BE2C (cell line): ENCODE measurements at regions not wholly inside any gene's neighbourhood (a gene's known extent, or its start where the extent isn't known, plus 50 kb on each side); places are given as distances from the start of the nearest gene placed in this dataset.

Source experiments
- DNase-seq: peaks from one replicate; pipeline ENCODE4 v3.0.0-alpha.2; 2020
- H3K27me3 ChIP-seq: fragments of 250-450 bp; sonication (Bioruptor Pico); 2 replicates; pipeline ENCODE4 v1.5.1; 2020; ENCODE audit warnings: mild to moderate bottlenecking
- H3K36me3 ChIP-seq: fragments of 250-450 bp; sonication (Bioruptor Pico); 2 replicates; pipeline ENCODE4 v1.5.1; 2020; ENCODE audit warnings: mild to moderate bottlenecking
- H3K4me1 ChIP-seq: fragments of 250-450 bp; sonication (Bioruptor Pico); 2 replicates; pipeline ENCODE4 v1.5.1; 2020
- H3K4me3 ChIP-seq: 2 replicates; pipeline ENCODE4 v1.5.1; 2011; ENCODE audit warnings: low read depth, low read length
- H3K9me3 ChIP-seq: fragments of 250-450 bp; sonication (Bioruptor Pico); 2 replicates; pipeline ENCODE4 v1.5.1; 2020
- CTCF ChIP-seq: IDR thresholded peaks from 2 replicates; pipeline ENCODE4 v1.5.1; 2012; ENCODE audit warnings: mild to moderate bottlenecking, low read depth, low read length

GRCh38 chr1:103960045-103960444 lies 210.3 kb downstream of the AMY1C start:
- no peaks in the 10 kb centered on the region for H3K27me3 ChIP-seq
- TF ChIP-seq CTCF = no peak
- no peak for DNase-seq
- no peak overlapping the region for H3K4me3 ChIP-seq
- H3K36me3 ChIP-seq = no peaks in the 10 kb centered on the region
- no peaks in the 10 kb centered on the region for H3K4me1 ChIP-seq
- no peaks in the 10 kb centered on the region; the same call in 1 of the 2 replicates for H3K9me3 ChIP-seq

- Histone ChIP-seq H3K27me3 (no peaks in the 10 kb centered on the region), H3K4me1 (no peaks in the 10 kb centered on the region), H3K9me3 (no peaks in the 10 kb centered on the region; the same call in 1 of the 2 replicates), H3K4me3 (no peak overlapping the region), H3K36me3 (no peaks in the 10 kb centered on the region)
- no peak for DNase-seq
- TF ChIP-seq CTCF = no peak
These were observed 211.0 kb downstream of the AMY1C start for GRCh38 chr1:103960710-103961109.

- Histone ChIP-seq H3K4me1 (no peaks in the 10 kb centered on the region), H3K4me3 (no peak overlapping the region), H3K36me3 (no peaks in the 10 kb centered on the region), H3K27me3 (no peaks in the 10 kb centered on the region), H3K9me3 (no peaks in the 10 kb centered on the region)
- TF ChIP-seq CTCF = no peak
- DNase-seq = no peak
These were observed 237.1 kb downstream of the AMY1C start for GRCh38 chr1:103986792-103987191.

GRCh38 chr1:103997631-103998030 lies 247.9 kb downstream of the AMY1C start:
- Histone ChIP-seq H3K9me3 (no peaks in the 10 kb centered on the region), H3K4me1 (no peaks in the 10 kb centered on the region), H3K27me3 (no peaks in the 10 kb centered on the region), H3K36me3 (no peaks in the 10 kb centered on the region), H3K4me3 (no peak overlapping the region)
- no peak for DNase-seq
- no peak for TF ChIP-seq CTCF

GRCh38 chr1:104018922-104019674 lies 269.4 kb downstream of the AMY1C start:
- DNase-seq = no peak
- Histone ChIP-seq H3K4me1 (no peaks in the 10 kb centered on the region), H3K4me3 (no peak overlapping the region), H3K9me3 (no peaks in the 10 kb centered on the region), H3K36me3 (no peaks in the 10 kb centered on the region), H3K27me3 (no peaks in the 10 kb centered on the region)
- TF ChIP-seq CTCF = peak; percentile 18

- Histone ChIP-seq H3K36me3 (no peaks in the 10 kb centered on the region), H3K9me3 (no peaks in the 10 kb centered on the region), H3K4me1 (no peaks in the 10 kb centered on the region), H3K27me3 (no peaks in the 10 kb centered on the region), H3K4me3 (no peak overlapping the region)
- TF ChIP-seq CTCF = no peak
- DNase-seq = no peak
These were observed 270.0 kb downstream of the AMY1C start for GRCh38 chr1:104019675-104020049.
